Sigmoid colon (tissue), 3 donors: ENCODE measurements at regions not wholly inside any gene's neighbourhood (a gene's known extent, or its start where the extent isn't known, plus 50 kb on each side); places are given as distances from the start of the nearest gene placed in this dataset.

ENCODE experiments used
- CTCF ChIP-seq, 4 experiments: fragments of 450-650 bp in 3 of 4; fragments of 200-600 bp in 1 of 4; IDR thresholded peaks; one replicate each; pipeline ENCODE4 v1.5.1; 2016 to 2019; ENCODE audit warnings: antibody characterized with exemption in 4 of 4, mild to moderate bottlenecking in 3 of 4, moderate library complexity in 2 of 4
- POLR2A ChIP-seq, 2 donors: fragments of 450-650 bp; IDR thresholded peaks; one replicate each; pipeline ENCODE4 v1.6.1; 2016; ENCODE audit warnings: antibody characterized with exemption in 2 of 2, mild to moderate bottlenecking in 2 of 2, moderate library complexity in 2 of 2

GRCh38 chr1:193631306-193631705 is 444.9 kb upstream of the B3GALT2 start:
- TF ChIP-seq POLR2A (IDR thresholded peaks at IDR 0.05) (no peak), CTCF (IDR thresholded peaks at IDR 0.05) (no peak)
